ENCODE measurements at regions not wholly inside any gene's neighbourhood (a gene's known extent, or its start where the extent isn't known, plus 50 kb on each side); places are given as distances from the start of the nearest gene placed in this dataset.

DNA sequence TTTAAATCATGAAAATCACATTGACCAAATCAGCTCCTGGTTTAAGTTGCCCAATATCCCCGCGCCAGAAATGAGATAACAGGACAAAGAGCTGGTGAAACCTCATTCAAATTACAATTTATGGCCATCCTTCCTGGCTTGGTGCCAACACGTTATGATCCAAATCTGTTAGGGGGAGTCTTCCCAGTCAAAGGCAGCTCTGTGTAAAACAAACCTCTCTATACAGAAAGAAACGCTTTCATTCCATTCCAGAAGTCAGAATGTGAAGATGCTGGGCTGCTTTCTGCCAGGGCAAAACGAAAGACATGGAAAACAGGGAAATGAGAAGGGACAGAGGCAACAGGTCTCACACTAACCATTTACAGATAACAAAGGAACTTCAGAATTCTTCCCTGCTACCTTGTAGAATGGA lies 53.5 kb upstream of the TIAM1 start:
- ATAC-seq, result no peak
- intact Hi-C loops (cut with DNase I), result no loop called here
- DNase-seq, result no peak
- FAIRE-seq, result no peak
- Histone ChIP-seq H3K4me1 (no peaks in the 10 kb centered on the region), H3K36me3 (no peaks in the 10 kb centered on the region), H3K4me3 (no peak overlapping the region), H3K9me3 (no peaks in the 10 kb centered on the region), H3K27me3 (peaks cover 0 to 3% (median 0%) of the 10 kb centered on the region in 4 donors), H3K27ac (no peak overlapping the region)
- TF ChIP-seq, protein P1, sequence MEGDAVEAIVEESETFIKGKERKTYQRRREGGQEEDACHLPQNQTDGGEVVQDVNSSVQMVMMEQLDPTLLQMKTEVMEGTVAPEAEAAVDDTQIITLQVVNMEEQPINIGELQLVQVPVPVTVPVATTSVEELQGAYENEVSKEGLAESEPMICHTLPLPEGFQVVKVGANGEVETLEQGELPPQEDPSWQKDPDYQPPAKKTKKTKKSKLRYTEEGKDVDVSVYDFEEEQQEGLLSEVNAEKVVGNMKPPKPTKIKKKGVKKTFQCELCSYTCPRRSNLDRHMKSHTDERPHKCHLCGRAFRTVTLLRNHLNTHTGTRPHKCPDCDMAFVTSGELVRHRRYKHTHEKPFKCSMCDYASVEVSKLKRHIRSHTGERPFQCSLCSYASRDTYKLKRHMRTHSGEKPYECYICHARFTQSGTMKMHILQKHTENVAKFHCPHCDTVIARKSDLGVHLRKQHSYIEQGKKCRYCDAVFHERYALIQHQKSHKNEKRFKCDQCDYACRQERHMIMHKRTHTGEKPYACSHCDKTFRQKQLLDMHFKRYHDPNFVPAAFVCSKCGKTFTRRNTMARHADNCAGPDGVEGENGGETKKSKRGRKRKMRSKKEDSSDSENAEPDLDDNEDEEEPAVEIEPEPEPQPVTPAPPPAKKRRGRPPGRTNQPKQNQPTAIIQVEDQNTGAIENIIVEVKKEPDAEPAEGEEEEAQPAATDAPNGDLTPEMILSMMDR (IDR thresholded peaks at IDR 0.05), result no peak
- 11 to 16% methylated on average over 5 of the region's 5 CpGs for whole genome bisulfite sequencing, 2 donors

GRCh38 chr21:31397030-31397429 lies 53.0 kb upstream of the TIAM1 start:
- FAIRE-seq (no peak), ATAC-seq (no peak), DNase-seq (no peak)
- intact Hi-C loops (cut with DNase I), result no loop called here
- H3K27ac ChIP-seq, result no peak overlapping the region
- peaks cover 0 to 3% (median 0%) of the 10 kb centered on the region in 4 donors for H3K27me3 ChIP-seq
- H3K4me3 ChIP-seq, result no peak overlapping the region
- TF ChIP-seq, protein P1 (IDR thresholded peaks at IDR 0.05), result no peak
- H3K36me3 ChIP-seq, result no peaks in the 10 kb centered on the region
- H3K4me1 ChIP-seq, result no peaks in the 10 kb centered on the region
- WGBS, 2 donors, result 75 to 87% methylated on average over 5 of the region's 5 CpGs
- H3K9me3 ChIP-seq, result no peaks in the 10 kb centered on the region

GRCh38 chr21:31396399-31396798 lies 52.3 kb upstream of the TIAM1 start:
- FAIRE-seq (no peak), ATAC-seq (no peak), DNase-seq (no peak)
- Histone ChIP-seq H3K27ac (no peak overlapping the region), H3K4me3 (no peak overlapping the region), H3K36me3 (no peaks in the 10 kb centered on the region), H3K9me3 (no peaks in the 10 kb centered on the region), H3K27me3 (peaks cover 0 to 3% (median 0%) of the 10 kb centered on the region in 4 donors), H3K4me1 (no peaks in the 10 kb centered on the region)
- intact Hi-C loops (cut with DNase I), result no loop called here
- 86 to 88% methylated on average over 4 of the region's 4 CpGs for WGBS, 2 donors
- TF ChIP-seq, protein P1 (IDR thresholded peaks at IDR 0.05), result no peak

DNA sequence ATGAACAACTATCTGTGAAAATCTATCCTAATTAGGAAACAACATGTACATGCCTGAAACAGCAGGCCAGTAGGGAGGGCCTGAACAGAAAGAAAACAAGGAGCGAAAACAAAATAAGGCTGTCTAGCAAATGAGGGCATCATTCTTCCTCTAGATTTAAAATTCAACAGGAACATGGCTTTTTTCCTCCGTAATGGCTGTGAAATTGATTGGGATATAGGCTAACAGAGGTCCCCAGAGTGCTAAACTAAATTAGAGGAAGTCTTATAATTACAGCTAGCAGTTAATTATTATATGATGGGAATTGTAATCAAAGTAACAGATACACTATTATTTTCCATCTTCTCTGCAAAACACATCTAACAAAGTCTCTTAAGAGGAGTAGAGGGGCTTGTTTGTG lies 51.7 kb upstream of the TIAM1 start:
- H3K9me3 ChIP-seq, result no peaks in the 10 kb centered on the region
- no peaks in the 10 kb centered on the region for H3K36me3 ChIP-seq
- WGBS, 2 donors, result 63 to 77% methylated on average over 2 of the region's 2 CpGs
- no peak overlapping the region for H3K27ac ChIP-seq
- TF ChIP-seq, protein P1 (IDR thresholded peaks at IDR 0.05), result no peak
- FAIRE-seq, result no peak
- no peak for ATAC-seq
- peaks cover 0 to 3% (median 0%) of the 10 kb centered on the region in 4 donors for H3K27me3 ChIP-seq
- no peak overlapping the region for H3K4me3 ChIP-seq
- no peaks in the 10 kb centered on the region for H3K4me1 ChIP-seq
- DNase-seq, result no peak
- intact Hi-C loops (cut with DNase I), result no loop called here

- Histone ChIP-seq H3K4me3 (no peak overlapping the region), H3K4me1 (no peaks in the 10 kb centered on the region), H3K27ac (no peak overlapping the region), H3K9me3 (no peaks in the 10 kb centered on the region), H3K36me3 (no peaks in the 10 kb centered on the region), H3K27me3 (peaks cover 0 to 3% (median 0%) of the 10 kb centered on the region in 4 donors)
- no peak for ATAC-seq
- FAIRE-seq, result no peak
- intact Hi-C loops (cut with DNase I), result no loop called here
- no peak for DNase-seq
- TF ChIP-seq, protein P1 (IDR thresholded peaks at IDR 0.05), result no peak
- 50 to 56% methylated on average over 9 of the region's 9 CpGs for WGBS, 2 donors
Observed at GRCh38 chr21:31395268-31395667, 51.2 kb upstream of the TIAM1 start.
